AG20443 (cell line): ENCODE measurements at regions not wholly inside any gene's neighbourhood (a gene's known extent, or its start where the extent isn't known, plus 50 kb on each side); places are given as distances from the start of the nearest gene placed in this dataset.

Experiments
- DNase-seq: peaks from one replicate; pipeline ENCODE4 v3.0.0; 2012; ENCODE audit warnings: low spot score, mixed read lengths

GRCh38 chr3:71890356-71890931, 105.5 kb upstream of the PROK2 start:
- DNase-seq: no peak

DNA sequence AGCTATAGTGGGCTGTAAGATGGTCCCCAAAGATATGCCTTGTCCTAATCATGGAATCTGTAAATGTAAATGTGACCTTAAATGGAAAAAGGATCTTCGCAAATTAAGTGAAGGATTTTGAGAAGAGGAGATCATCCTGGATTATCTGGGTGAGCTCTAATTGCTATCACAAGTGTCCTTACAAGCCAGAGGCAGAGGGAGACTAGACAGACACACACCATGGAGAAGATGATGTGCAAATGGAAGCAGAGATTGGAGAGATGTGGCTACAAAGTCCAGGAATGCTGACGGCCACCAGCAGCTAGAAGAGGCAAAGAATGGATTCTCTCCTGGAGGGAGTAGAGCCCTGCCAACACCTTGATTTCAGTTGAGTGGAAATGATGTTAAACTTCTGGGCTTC, 102.3 kb upstream of the PROK2 start:
- no peak for DNase-seq

DNA sequence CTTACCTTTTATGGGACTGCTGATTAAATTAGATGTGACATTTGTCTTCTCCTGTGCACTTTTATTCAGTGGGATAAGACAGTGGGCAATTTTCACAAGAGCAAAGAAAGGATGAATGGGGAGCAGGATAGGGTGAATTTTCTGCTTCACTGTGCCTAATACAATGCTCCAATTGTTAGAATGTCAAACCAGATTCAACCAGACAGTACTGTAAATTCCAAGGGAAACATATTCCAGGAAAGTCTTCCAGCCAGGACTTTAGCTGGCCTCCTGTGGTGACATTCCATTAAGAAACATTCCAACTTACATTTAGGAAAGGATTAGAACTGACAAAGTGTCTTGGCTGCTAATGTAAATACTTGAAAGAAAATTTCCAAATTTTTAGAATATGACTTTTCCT, 100.1 kb upstream of the PROK2 start:
- DNase-seq: no peak

DNA sequence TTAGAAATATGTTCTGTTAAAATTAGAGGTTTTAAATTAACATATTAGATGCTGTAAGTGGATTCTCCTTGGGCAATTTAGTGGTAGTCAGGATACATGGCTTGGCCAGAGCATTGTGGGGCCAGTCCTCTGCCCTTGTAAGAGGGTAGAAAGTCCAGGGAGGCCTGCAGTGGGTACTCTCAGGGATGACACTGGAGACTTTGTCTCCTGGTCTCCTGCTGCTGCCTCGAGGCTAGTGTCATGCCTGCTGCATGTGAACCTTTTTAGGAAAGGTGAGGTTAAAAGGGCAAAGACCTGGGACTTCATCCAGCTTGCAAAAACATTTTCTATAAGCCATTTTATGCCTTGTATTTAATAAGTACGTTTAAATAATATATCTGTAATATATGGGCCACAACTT, 96.8 kb upstream of the PROK2 start:
- no peak for DNase-seq

DNA sequence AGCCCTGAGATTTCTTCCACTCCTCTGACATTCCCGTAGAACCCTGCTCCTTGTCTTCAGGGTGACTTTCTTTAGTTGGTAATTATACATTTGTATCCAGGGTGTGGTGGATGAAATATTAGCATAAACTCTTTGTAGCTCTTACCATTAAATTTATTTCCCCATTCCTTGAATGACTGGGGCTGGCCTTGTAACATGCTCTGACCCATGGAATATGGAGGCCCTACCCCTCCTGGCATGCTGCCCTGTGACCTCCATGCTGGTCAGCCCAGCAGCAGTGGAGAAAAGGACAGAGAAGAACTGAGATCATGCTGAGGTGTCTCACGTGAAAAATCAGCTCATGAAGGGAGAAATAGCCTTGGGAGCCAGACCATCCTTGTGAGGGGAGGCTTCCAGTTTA, 96.1 kb upstream of the PROK2 start:
- no peak for DNase-seq

DNA sequence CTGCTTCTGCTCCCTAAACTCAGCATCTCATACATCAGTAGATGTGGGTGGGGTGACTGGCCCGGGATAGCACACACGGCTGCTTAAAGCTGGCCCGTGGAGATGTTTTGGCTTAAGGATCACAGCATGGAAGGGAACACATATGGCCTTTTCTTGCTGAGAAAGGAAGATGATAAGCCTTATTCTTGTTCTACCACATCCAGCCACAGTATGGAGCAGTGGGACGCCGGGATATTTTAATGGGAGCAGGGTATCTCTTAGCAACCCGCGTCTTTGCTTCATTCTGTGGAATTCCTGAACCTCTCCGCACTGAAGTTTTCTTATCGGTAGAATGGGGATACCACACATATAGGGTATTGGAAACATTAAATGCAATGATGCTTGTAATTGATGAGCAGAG, 94.1 kb upstream of the PROK2 start:
- no peak for DNase-seq

DNA sequence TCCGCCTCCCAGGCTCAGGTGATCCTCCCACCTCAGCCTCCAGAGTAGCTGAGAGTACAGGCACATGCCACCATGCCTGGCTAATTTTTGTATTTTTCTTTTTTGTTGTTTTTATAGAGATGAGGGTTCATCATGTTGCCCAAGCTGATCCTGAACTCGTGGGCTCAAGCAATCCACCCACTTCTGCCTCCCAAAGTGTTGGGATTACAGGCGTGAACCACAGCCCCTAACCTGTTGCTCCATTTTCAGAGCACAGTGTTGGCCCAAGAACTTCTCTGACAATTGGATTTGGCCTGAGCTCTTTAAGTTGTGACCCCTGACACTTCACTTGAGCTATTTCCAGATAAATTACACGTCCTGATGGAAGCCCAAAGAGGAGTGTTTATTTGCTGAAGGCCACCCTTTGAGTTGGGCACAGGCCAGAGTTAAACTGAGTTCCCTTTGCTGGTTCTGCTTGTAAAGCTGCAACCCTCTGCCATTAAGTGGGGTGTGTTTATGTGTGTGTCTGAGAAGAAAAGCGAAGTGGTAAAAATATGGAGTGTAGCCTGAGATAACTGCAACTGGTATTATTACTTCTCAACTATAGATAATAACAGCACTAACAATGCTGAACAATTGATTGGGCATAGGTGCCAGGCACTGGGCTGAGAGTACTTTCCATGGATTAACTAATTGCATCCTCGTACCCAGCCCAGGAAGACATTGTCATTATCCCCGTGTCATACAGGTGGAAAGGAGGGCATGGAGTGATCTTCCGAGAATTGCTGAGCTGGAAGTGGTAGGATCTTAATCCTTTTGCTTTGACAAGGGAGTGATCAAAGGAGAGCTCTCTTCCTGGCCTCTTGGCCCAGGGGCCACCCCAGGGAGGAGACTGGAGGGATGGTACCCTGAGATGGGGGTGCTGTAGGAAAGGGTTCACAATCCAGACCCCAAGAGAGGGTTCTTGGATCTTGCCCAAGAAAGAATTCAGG, 91.5 kb upstream of the PROK2 start:
- no peak for DNase-seq

GRCh38 chr3:71875461-71875947, 90.6 kb upstream of the PROK2 start:
- DNase-seq: peak; percentile 90

GRCh38 chr3:71874618-71875017, 89.7 kb upstream of the PROK2 start:
- no peak for DNase-seq

DNA sequence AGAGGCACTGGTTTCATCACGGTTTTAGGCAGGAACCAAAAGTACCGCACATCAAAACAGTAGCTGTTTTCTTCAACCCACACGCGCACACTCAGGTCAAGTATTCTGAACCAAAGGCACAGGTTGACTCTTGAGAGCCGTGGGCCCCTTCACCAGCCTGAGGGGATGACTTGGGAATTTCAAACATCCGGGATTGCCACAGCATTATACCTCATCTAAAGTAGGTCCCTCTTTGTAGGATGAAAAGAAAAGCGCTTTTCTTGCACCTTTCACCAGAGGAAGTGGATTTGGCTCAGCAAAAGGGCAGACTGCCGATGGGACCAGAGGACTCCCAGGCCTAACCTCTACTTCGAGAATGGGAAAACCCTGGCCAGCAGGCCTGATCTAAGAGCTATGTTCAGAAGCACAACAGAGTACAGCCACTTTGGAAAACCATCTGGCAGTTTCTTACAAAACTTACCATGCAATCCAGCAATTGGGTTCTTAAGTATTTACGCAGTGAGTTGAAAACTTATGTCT, 88.2 kb upstream of the PROK2 start:
- DNase-seq: no peak

DNA sequence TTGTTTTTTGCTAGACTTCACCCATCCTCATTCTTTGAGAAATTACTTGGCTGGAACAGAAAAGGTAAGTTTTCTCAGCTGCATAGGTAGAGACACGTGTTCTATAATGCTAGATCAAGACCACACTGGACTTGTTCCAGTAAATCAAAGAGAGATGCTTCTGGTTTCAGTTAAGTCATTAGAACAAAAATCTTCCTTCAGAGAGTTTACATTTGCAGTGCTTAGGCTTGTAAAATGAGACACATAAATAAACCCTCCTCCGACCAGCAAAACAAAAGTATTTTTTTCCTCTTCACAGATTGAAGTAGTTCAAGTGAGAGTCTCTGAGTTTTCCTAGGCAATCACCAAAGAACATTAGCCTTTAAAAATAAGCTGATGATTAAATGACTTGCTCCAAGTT, 87.3 kb upstream of the PROK2 start:
- no peak for DNase-seq

GRCh38 chr3:71870966-71871512, 86.1 kb upstream of the PROK2 start:
- DNase-seq: no peak

GRCh38 chr3:71868876-71869275, 83.9 kb upstream of the PROK2 start:
- no peak for DNase-seq

DNA sequence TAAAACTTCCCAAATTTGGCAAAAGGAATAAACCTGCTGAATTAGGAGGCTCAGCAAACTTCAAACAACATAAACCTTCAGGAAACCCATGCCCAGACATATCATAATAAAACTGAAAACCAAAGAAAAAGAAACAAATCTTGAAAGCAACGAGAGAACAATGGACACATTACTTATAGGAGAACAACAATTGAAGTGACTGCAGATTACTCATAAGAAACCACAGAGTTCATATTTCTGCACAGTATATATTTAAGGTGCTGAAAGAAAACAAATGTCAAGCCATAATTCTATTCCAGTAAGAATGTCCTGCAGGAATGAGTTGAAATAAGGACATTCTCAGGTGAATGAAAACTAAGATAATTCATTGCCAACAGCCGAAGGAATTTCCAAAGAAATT, 80.8 kb upstream of the PROK2 start:
- no peak for DNase-seq

- no peak for DNase-seq
Observed at GRCh38 chr3:71863563-71864190, 78.7 kb upstream of the PROK2 start.

DNA sequence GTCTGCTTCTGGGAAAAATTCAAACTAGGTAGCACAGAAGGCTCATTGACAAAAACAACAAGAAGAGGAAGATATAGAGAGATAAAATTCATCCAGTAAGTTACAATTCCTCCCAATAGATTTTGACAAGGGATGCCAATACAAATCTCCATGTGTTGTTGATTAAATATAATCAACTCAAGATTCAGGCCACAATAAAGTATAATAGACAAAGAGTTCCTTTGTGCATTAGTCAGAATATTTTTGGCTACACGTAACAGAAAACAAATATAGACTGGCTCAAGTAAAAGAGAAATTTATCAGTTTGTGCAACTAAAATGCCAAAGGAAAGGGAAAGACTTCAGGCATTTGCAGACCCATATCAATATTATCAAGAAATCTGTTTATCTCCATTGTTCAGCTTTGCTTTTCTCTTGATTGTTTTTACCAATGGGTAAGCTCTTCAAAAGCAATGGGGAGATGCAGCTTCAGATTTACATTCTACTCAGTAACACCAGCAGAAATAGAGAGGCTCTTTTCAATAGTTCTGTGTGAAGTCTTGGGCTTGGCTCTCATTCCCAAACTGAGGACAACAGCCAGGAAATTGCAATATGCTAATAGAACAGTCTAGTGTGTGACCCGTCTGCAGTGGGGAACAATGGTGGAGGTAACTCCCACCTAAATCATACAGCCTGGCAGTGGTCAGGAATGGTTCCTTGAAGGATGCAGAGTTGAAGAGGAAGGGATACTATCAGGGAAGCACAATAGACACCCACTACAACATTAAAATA, 77.6 kb upstream of the PROK2 start:
- DNase-seq: peak; percentile 60

GRCh38 chr3:71859123-71859519, 74.2 kb upstream of the PROK2 start:
- no peak for DNase-seq

DNA sequence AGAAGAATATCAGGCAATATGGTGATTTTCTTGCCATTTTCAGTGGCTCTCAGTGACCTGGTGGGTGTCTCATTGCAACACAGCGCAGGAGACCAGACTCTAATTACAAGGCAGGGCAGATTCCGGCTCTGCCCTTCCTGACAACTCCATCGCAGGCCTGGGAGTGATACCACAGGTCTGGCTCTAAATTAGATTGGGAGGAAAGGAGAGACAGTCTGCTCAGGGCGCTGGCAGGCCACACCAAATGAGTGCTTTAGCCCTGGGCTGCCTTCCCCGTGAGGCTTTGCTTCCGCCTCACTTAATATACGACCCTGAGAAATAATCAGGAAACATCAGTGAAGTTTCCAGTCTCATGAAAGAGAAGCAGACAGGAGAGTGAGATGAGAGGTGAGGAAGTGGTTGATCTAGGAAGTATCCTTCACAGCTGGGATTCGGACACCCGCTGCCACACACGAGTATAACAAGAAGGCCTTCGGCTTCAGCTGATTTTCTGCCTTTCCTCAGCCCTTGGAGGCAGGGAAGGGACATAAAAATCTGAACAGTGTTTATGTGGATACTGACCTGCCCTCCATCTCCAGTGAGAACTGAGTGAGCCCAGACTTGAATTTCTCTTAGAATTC, 73.7 kb upstream of the PROK2 start:
- no peak for DNase-seq

- DNase-seq: peak; percentile 49
Observed at GRCh38 chr3:71857956-71858355, 73.0 kb upstream of the PROK2 start.

DNA sequence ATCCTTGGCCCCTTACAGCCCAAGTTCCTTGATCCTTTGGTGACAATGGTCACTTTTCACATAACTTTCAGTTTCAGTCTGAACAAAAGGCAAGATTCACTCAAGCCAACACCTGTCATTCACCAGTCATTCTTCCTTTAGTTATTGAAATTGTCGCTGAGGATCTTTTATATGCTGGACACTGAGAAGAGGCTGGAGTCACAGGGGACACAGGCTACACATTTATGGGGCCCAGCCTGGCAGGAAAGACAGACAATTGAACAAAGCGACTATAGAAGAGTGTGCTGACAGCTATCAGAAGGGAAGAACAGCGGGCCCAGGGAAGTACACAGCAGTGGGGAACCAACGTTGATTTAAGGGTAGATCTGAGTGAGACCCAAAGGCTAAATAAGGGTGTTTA, 69.8 kb upstream of the PROK2 start:
- DNase-seq: no peak

DNA sequence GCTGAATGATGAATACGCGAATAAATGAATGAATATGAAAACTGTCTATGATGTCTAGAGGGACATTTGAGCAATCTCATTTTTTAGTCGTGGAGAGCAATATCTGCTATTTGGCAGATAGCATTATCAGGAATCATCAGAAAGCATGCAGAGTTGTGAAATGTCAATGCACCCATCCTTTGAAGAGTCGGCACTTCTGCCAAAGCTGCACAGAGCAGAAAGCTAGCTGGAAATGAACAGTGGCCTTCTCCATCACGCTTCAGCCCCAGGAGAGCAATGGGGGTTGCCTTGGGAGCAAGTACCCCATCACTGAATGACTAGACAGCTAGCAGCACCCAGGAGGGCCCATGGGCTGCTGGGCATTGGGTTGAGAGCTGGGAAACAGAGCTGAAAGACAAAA, 69.1 kb upstream of the PROK2 start:
- no peak for DNase-seq
